MM.1S (cell line): ENCODE measurements at regions not wholly inside any gene's neighbourhood (a gene's known extent, or its start where the extent isn't known, plus 50 kb on each side); places are given as distances from the start of the nearest gene placed in this dataset.

Experiments
- DNase-seq: peaks from one replicate; pipeline ENCODE4 v3.0.0-alpha.2; 2015
- H2AFZ ChIP-seq: fragments of 300-600 bp; sonication (generic); 2 replicates; pipeline ENCODE4 v1.6.0; 2016; ENCODE audit warnings: antibody characterized with exemption, low read length
- H3F3A ChIP-seq: fragments of 300-600 bp; sonication (generic); 2 replicates; pipeline ENCODE4 v1.6.1; 2016; ENCODE audit warnings: mild to moderate bottlenecking, antibody characterized with exemption, low read length, moderate library complexity, mixed read lengths; ENCODE audit not compliant: insufficient read depth
- H3K27ac ChIP-seq: fragments of 300-600 bp; sonication (generic); 2 replicates; pipeline ENCODE4 v1.5.1; 2016; ENCODE audit warnings: mild to moderate bottlenecking, low read length
- H3K27me3 ChIP-seq: fragments of 300-600 bp; sonication (generic); replicated peaks from 2 replicates; pipeline ENCODE4 v1.6.0; 2016; ENCODE audit warnings: low read length; ENCODE audit not compliant: insufficient read depth
- H3K36me3 ChIP-seq: fragments of 300-600 bp; sonication (generic); replicated peaks from 2 replicates; pipeline ENCODE4 v1.6.1; 2016; ENCODE audit warnings: mild to moderate bottlenecking, low read length, mixed read lengths; ENCODE audit not compliant: insufficient read depth
- H3K4me1 ChIP-seq: fragments of 300-600 bp; sonication (generic); 2 replicates; pipeline ENCODE4 v1.6.1; 2016; ENCODE audit warnings: low read length, mixed read lengths
- H3K4me2 ChIP-seq: fragments of 300-600 bp; sonication (generic); 2 replicates; pipeline ENCODE4 v1.6.0; 2016; ENCODE audit warnings: low read depth, low read length
- H3K4me3 ChIP-seq: fragments of 300-600 bp; sonication (generic); 2 replicates; pipeline ENCODE4 v1.5.1; 2016; ENCODE audit warnings: low read length, mixed read lengths
- H3K79me2 ChIP-seq: fragments of 300-600 bp; sonication (generic); 2 replicates; pipeline ENCODE4 v1.6.1; 2016; ENCODE audit warnings: mixed run types, low read length, mixed read lengths
- H3K9ac ChIP-seq: fragments of 300-600 bp; sonication (generic); 2 replicates; pipeline ENCODE4 v1.6.1; 2016; ENCODE audit warnings: low read length, mixed read lengths
- H3K9me2 ChIP-seq: fragments of 300-600 bp; sonication (generic); replicated peaks from 2 replicates; pipeline ENCODE4 v1.6.1; 2016; ENCODE audit warnings: mild to moderate bottlenecking, low read length, mixed read lengths; ENCODE audit not compliant: insufficient read depth
- H3K9me3 ChIP-seq: fragments of 300-600 bp; sonication (generic); replicated peaks from 2 replicates; pipeline ENCODE4 v1.6.1; 2016; ENCODE audit warnings: mild to moderate bottlenecking, low read length, mixed read lengths; ENCODE audit not compliant: insufficient read depth
- H4K20me1 ChIP-seq: fragments of 300-600 bp; sonication (generic); 2 replicates; pipeline ENCODE4 v1.6.1; 2016; ENCODE audit warnings: mild to moderate bottlenecking, low read length, moderate library complexity, mixed read lengths; ENCODE audit not compliant: insufficient read depth
- CTCF ChIP-seq: fragments of 300-600 bp; sonication (generic); IDR thresholded peaks from 2 replicates; pipeline ENCODE4 v1.5.1; 2016; ENCODE audit warnings: antibody characterized with exemption, low read length, mixed read lengths
- EZH2 ChIP-seq: fragments of 300-600 bp; sonication (generic); optimal IDR thresholded peaks from 2 replicates; pipeline ENCODE3; 2017; ENCODE audit warnings: low read depth, mild to moderate bottlenecking, antibody characterized with exemption, low read length, mixed read lengths
- EZH2phosphoT487 ChIP-seq: fragments of 300-600 bp; sonication (generic); IDR thresholded peaks from 2 replicates; pipeline ENCODE4 v1.6.1; 2018; ENCODE audit warnings: antibody characterized with exemption, low read length

- no peak for TF ChIP-seq EZH2
- TF ChIP-seq CTCF: no peak
- TF ChIP-seq EZH2phosphoT487: no peak
Observed at GRCh38 chr10:10921826-10922461, 95.7 kb upstream of the CELF2 start.

GRCh38 chr10:10923029-10923651 is 94.5 kb upstream of the CELF2 start:
- H3K36me3 ChIP-seq: no peaks in the 10 kb centered on the region
- H3K27ac ChIP-seq: no peak overlapping the region
- H2AFZ ChIP-seq: no peak overlapping the region
- no peaks in the 10 kb centered on the region for H3K9me2 ChIP-seq
- no peaks in the 10 kb centered on the region for H3K4me1 ChIP-seq
- H3F3A ChIP-seq: no peaks in the 10 kb centered on the region
- H3K27me3 ChIP-seq: no peaks in the 10 kb centered on the region
- H3K9ac ChIP-seq: no peak overlapping the region
- H3K79me2 ChIP-seq: no peaks in the 10 kb centered on the region
- no peaks in the 10 kb centered on the region for H4K20me1 ChIP-seq
- H3K4me2 ChIP-seq: no peak overlapping the region
- DNase-seq: no peak
- no peak overlapping the region for H3K4me3 ChIP-seq
- TF ChIP-seq EZH2: no peak
- TF ChIP-seq CTCF: no peak
- TF ChIP-seq EZH2phosphoT487: no peak
- no peaks in the 10 kb centered on the region for H3K9me3 ChIP-seq

More at GRCh38 chr10:10921826-10922461, 95.7 kb upstream of the CELF2 start:
- H3K4me1 ChIP-seq: no peaks in the 10 kb centered on the region
- H4K20me1 ChIP-seq: no peaks in the 10 kb centered on the region
- H3K9me3 ChIP-seq: no peaks in the 10 kb centered on the region
- H3K4me3 ChIP-seq: no peak overlapping the region
- no peaks in the 10 kb centered on the region for H3K9me2 ChIP-seq
- H3K4me2 ChIP-seq: no peak overlapping the region
- no peak overlapping the region for H3K27ac ChIP-seq
- H2AFZ ChIP-seq: no peak overlapping the region
- H3K9ac ChIP-seq: no peak overlapping the region
- DNase-seq: no peak
- no peaks in the 10 kb centered on the region for H3K36me3 ChIP-seq
- no peaks in the 10 kb centered on the region for H3F3A ChIP-seq
- no peaks in the 10 kb centered on the region for H3K27me3 ChIP-seq
- H3K79me2 ChIP-seq: no peaks in the 10 kb centered on the region

- no peaks in the 10 kb centered on the region for H4K20me1 ChIP-seq
- H3K27ac ChIP-seq: no peak overlapping the region
- no peaks in the 10 kb centered on the region for H3K36me3 ChIP-seq
- no peaks in the 10 kb centered on the region for H3K79me2 ChIP-seq
- H3K27me3 ChIP-seq: no peaks in the 10 kb centered on the region
- H3K4me1 ChIP-seq: no peaks in the 10 kb centered on the region
- TF ChIP-seq CTCF (no peak), EZH2 (no peak), EZH2phosphoT487 (no peak)
- no peaks in the 10 kb centered on the region for H3K9me2 ChIP-seq
- H3K9ac ChIP-seq: no peak overlapping the region
- DNase-seq: no peak
- no peaks in the 10 kb centered on the region for H3K9me3 ChIP-seq
- H3K4me2 ChIP-seq: no peak overlapping the region
- H2AFZ ChIP-seq: no peak overlapping the region
- no peaks in the 10 kb centered on the region for H3F3A ChIP-seq
- H3K4me3 ChIP-seq: no peak overlapping the region
Observed at GRCh38 chr10:10925667-10926066, 92.0 kb upstream of the CELF2 start.
